ENCODE measurements at regions not wholly inside any gene's neighbourhood (a gene's known extent, or its start where the extent isn't known, plus 50 kb on each side); places are given as distances from the start of the nearest gene placed in this dataset.

GRCh38 chr12:84706374-84706773, 206.2 kb downstream of the SLC6A15 start:
- no peak overlapping the region for H3K27ac Mint-ChIP-seq (ENCODE audit: unreplicated experiment)
- no peaks in the 10 kb centered on the region for H3K4me1 Mint-ChIP-seq (ENCODE audit: low read depth, unreplicated experiment)
- TF ChIP-seq CTCF (IDR thresholded peaks at IDR 0.05; ENCODE audit: unreplicated experiment), result no peak
- BruUV-seq (replicated peaks), result no TSS peak
- no peaks in the 10 kb centered on the region for H3K36me3 Mint-ChIP-seq (ENCODE audit: insufficient read depth, unreplicated experiment)
- intact Hi-C loops (cut with micrococcal nuclease; ENCODE audit: unreplicated experiment), result no loop called here
- H3K4me3 Mint-ChIP-seq (ENCODE audit: low read depth, unreplicated experiment), result no peak overlapping the region
- H3K9me3 Mint-ChIP-seq (ENCODE audit: low read depth, unreplicated experiment), result no peaks in the 10 kb centered on the region
- H3K27me3 Mint-ChIP-seq (ENCODE audit: unreplicated experiment), result no peaks in the 10 kb centered on the region
- no peak for DNase-seq
- CTCF ChIA-PET, result interaction anchor here (1.0 kb wide), 1 partner anchor 10 kb away, joined by 3 read pairs; no protein-coding TSS in a partner anchor

- no peak for DNase-seq
- no TSS peak for BruUV-seq (replicated peaks)
- Mint-ChIP-seq H3K4me1 (ENCODE audit: low read depth, unreplicated experiment) (no peaks in the 10 kb centered on the region), H3K9me3 (ENCODE audit: low read depth, unreplicated experiment) (no peaks in the 10 kb centered on the region), H3K4me3 (ENCODE audit: low read depth, unreplicated experiment) (no peak overlapping the region), H3K36me3 (ENCODE audit: insufficient read depth, unreplicated experiment) (no peaks in the 10 kb centered on the region), H3K27me3 (ENCODE audit: unreplicated experiment) (no peaks in the 10 kb centered on the region), H3K27ac (ENCODE audit: unreplicated experiment) (no peak overlapping the region)
- intact Hi-C loops (cut with micrococcal nuclease; ENCODE audit: unreplicated experiment), result no loop called here
- CTCF ChIA-PET, result no interaction called here
- TF ChIP-seq CTCF (IDR thresholded peaks at IDR 0.05; ENCODE audit: unreplicated experiment), result no peak
Observed at GRCh38 chr12:84704856-84705255, 207.7 kb downstream of the SLC6A15 start.

GRCh38 chr12:84702001-84702400, 210.6 kb downstream of the SLC6A15 start:
- no TSS peak for BruUV-seq (replicated peaks)
- H3K36me3 Mint-ChIP-seq (ENCODE audit: insufficient read depth, unreplicated experiment), result no peaks in the 10 kb centered on the region
- CTCF ChIA-PET, result no interaction called here
- no peaks in the 10 kb centered on the region for H3K4me1 Mint-ChIP-seq (ENCODE audit: low read depth, unreplicated experiment)
- no peaks in the 10 kb centered on the region for H3K27me3 Mint-ChIP-seq (ENCODE audit: unreplicated experiment)
- DNase-seq, result no peak
- no peaks in the 10 kb centered on the region for H3K9me3 Mint-ChIP-seq (ENCODE audit: low read depth, unreplicated experiment)
- no peak for TF ChIP-seq CTCF (IDR thresholded peaks at IDR 0.05; ENCODE audit: unreplicated experiment)
- no peak overlapping the region for H3K27ac Mint-ChIP-seq (ENCODE audit: unreplicated experiment)
- intact Hi-C loops (cut with micrococcal nuclease; ENCODE audit: unreplicated experiment), result no loop called here
- H3K4me3 Mint-ChIP-seq (ENCODE audit: low read depth, unreplicated experiment), result no peak overlapping the region

GRCh38 chr12:84701041-84701440, 211.6 kb downstream of the SLC6A15 start:
- DNase-seq, result no peak
- CTCF ChIA-PET, result interaction anchor here (0.6 kb wide), 1 partner anchor 23 kb away, joined by 3 read pairs; no protein-coding TSS in a partner anchor
- Mint-ChIP-seq H3K27me3 (ENCODE audit: unreplicated experiment) (no peaks in the 10 kb centered on the region), H3K4me1 (ENCODE audit: low read depth, unreplicated experiment) (no peaks in the 10 kb centered on the region), H3K36me3 (ENCODE audit: insufficient read depth, unreplicated experiment) (no peaks in the 10 kb centered on the region), H3K9me3 (ENCODE audit: low read depth, unreplicated experiment) (no peaks in the 10 kb centered on the region), H3K27ac (ENCODE audit: unreplicated experiment) (no peak overlapping the region), H3K4me3 (ENCODE audit: low read depth, unreplicated experiment) (no peak overlapping the region)
- TF ChIP-seq CTCF (IDR thresholded peaks at IDR 0.05; ENCODE audit: unreplicated experiment), result no peak
- intact Hi-C loops (cut with micrococcal nuclease; ENCODE audit: unreplicated experiment), result no loop called here
- BruUV-seq (replicated peaks), result no TSS peak
